ENCODE measurements at regions not wholly inside any gene's neighbourhood (a gene's known extent, or its start where the extent isn't known, plus 50 kb on each side); places are given as distances from the start of the nearest gene placed in this dataset.

DNA sequence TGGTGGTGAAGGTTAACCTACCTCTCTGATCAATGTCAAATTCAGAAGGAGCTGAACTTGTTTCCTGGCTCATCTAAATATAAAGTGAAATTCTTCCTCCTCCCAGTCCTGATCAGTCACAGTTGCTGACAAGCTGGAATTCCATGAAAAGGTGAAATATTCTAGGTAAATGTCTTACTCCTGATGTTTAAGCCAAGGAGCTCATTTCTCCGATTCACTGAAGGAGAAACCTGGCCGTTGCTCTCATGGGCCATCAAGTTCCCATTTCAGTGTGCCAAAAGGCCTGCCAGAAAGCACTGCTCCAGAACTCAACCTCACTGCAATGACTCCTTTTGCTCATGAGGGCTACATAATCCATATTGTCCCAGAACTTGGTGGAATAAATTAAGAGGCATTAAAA, 707.5 kb downstream of the GALC start:
- no peak overlapping the region for H2AFZ ChIP-seq (ENCODE audit: low read length)
- no peak for ATAC-seq
- 8% methylated on average over 2 of the region's 2 CpGs for WGBS (ENCODE audit: low lambda C conversion rate)
- no peak for FAIRE-seq
- in situ Hi-C loops (cut with HindIII; ENCODE audit: extremely low pct_ligation_motif_present, low pct_unique_long_range_greater_than_20kb): no loop called here
- DNase-seq (ENCODE audit: low spot score): no peak
- ChIA-PET CTCF (ENCODE audit: low intra/inter-chr PET ratio, low total read pairs) (no interaction called here), POLR2A (no interaction called here)
- H3K79me2 ChIP-seq (ENCODE audit: insufficient read depth, low read length): no peaks in the 10 kb centered on the region
- no TSS peak for BruUV-seq (replicated peaks)
- no peak overlapping the region for H3K27ac ChIP-seq (ENCODE audit: extremely low read length, insufficient read depth, low read length)
- no peaks in the 10 kb centered on the region for H3K27me3 ChIP-seq (ENCODE audit: control insufficient read depth in 1 of 2, insufficient read depth in 2 of 2, low read length in 2 of 2)
- H3K36me3 ChIP-seq (replicated peaks in 1 of 2; ENCODE audit: control insufficient read depth in 1 of 2, insufficient read depth in 2 of 2, low read length in 2 of 2): no peaks in the 10 kb centered on the region
- H3K9me3 ChIP-seq (ENCODE audit: low read length): peaks cover 50% of the 10 kb centered on the region
- TF ChIP-seq KAT8 (CRISPR knock-in tag; IDR thresholded peaks at IDR 0.05) (no peak), HNRNPUL1 (IDR thresholded peaks at IDR 0.05; ENCODE audit: low read depth, low read length) (no peak), ZNF496 (CRISPR knock-in tag; IDR thresholded peaks at IDR 0.05; ENCODE audit: insufficient replicate concordance) (no peak), JARID2 (CRISPR knock-in tag; IDR thresholded peaks at IDR 0.05; ENCODE audit: insufficient replicate concordance) (no peak), ZNF235 (CRISPR knock-in tag; IDR thresholded peaks at IDR 0.05; ENCODE audit: borderline replicate concordance) (no peak), FOSL1 (CRISPR knock-in tag; IDR thresholded peaks at IDR 0.05; ENCODE audit: borderline replicate concordance) (no peak)
- intact Hi-C loops (cut with micrococcal nuclease; ENCODE audit: unreplicated experiment): no loop called here
- no peak overlapping the region for H3K9ac ChIP-seq (ENCODE audit: insufficient read depth, low read depth, low read length)
- H3K4me3 ChIP-seq (replicated peaks in 1 of 3; ENCODE audit: insufficient read depth in 1 of 3, low read depth in 2 of 3, low read length in 3 of 3): no peak overlapping the region
- H3K4me2 ChIP-seq (ENCODE audit: low read depth, low read length): no peak overlapping the region
- H3K4me1 ChIP-seq (ENCODE audit: insufficient read depth, low read length): no peaks in the 10 kb centered on the region
- H4K20me1 ChIP-seq (ENCODE audit: insufficient read depth, low read length): no peaks in the 10 kb centered on the region

DNA sequence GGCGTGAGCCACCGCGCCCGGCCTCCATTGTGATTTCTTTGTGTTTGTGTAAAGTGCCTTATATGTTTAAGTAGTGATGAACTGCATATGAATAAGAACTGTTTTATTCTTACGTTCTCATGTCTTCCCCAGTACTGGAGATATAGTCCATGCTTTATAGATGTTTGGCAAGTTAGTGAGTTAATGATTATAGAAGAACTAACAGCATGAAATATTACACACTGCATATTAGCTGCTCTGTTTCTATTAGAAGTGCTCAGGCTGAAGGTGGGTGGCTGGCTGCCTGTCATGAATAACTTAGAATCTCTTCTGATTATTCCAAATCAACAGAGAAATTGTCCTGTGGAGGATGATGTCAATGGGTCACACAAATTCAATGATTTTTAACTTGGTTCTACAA, 709.4 kb downstream of the GALC start:
- H4K20me1 ChIP-seq (ENCODE audit: insufficient read depth, low read length): no peaks in the 10 kb centered on the region
- intact Hi-C loops (cut with micrococcal nuclease; ENCODE audit: unreplicated experiment) (no loop called here), in situ Hi-C loops (cut with HindIII; ENCODE audit: extremely low pct_ligation_motif_present, low pct_unique_long_range_greater_than_20kb) (no loop called here)
- CTCF ChIA-PET (ENCODE audit: low intra/inter-chr PET ratio, low total read pairs): no interaction called here
- H3K4me1 ChIP-seq (ENCODE audit: insufficient read depth, low read length): no peaks in the 10 kb centered on the region
- DNase-seq (ENCODE audit: low spot score) (no peak), FAIRE-seq (no peak), ATAC-seq (no peak)
- H3K9ac ChIP-seq (ENCODE audit: insufficient read depth, low read depth, low read length): no peak overlapping the region
- POLR2A ChIA-PET: no interaction called here
- H3K79me2 ChIP-seq (ENCODE audit: insufficient read depth, low read length): no peaks in the 10 kb centered on the region
- H3K27ac ChIP-seq (ENCODE audit: extremely low read length, insufficient read depth, low read length): no peak overlapping the region
- 66% methylated on average over 5 of the region's 5 CpGs for WGBS (ENCODE audit: low lambda C conversion rate)
- peaks cover 50% of the 10 kb centered on the region for H3K9me3 ChIP-seq (ENCODE audit: low read length)
- no TSS peak for BruUV-seq (replicated peaks)
- no peak overlapping the region for H3K4me2 ChIP-seq (ENCODE audit: low read depth, low read length)
- H3K27me3 ChIP-seq (ENCODE audit: control insufficient read depth in 1 of 2, insufficient read depth in 2 of 2, low read length in 2 of 2): no peaks in the 10 kb centered on the region
- no peak for TF ChIP-seq NFE2L1 (CRISPR knock-in tag; IDR thresholded peaks at IDR 0.05; ENCODE audit: borderline replicate concordance)
- no peak for TF ChIP-seq SKI (IDR thresholded peaks at IDR 0.05; ENCODE audit: partially characterized antibody)
- TF ChIP-seq JUNB (CRISPR knock-in tag; IDR thresholded peaks at IDR 0.05; ENCODE audit: borderline replicate concordance): no peak
- TF ChIP-seq CBX2 (IDR thresholded peaks at IDR 0.05; ENCODE audit: low read depth, low read length): no peak
- no peak for TF ChIP-seq CBX2 (CRISPR knock-in tag; IDR thresholded peaks at IDR 0.05; ENCODE audit: low read depth)
- no peak for TF ChIP-seq ATF7 (IDR thresholded peaks at IDR 0.05)
- TF ChIP-seq ATF7 (CRISPR knock-in tag; IDR thresholded peaks at IDR 0.05): no peak
- no peaks in the 10 kb centered on the region for H3K36me3 ChIP-seq (replicated peaks in 1 of 2; ENCODE audit: control insufficient read depth in 1 of 2, insufficient read depth in 2 of 2, low read length in 2 of 2)
- no peak overlapping the region for H3K4me3 ChIP-seq (replicated peaks in 1 of 3; ENCODE audit: insufficient read depth in 1 of 3, low read depth in 2 of 3, low read length in 3 of 3)
- H2AFZ ChIP-seq (ENCODE audit: low read length): no peak overlapping the region
